Stimulated activated CD4-positive, alpha-beta T cell treated with anti-CD3 and anti-CD28 coated beads, Interleukin-4, amount 100 ng/mL, for 48 hours (primary cell): ENCODE measurements at regions not wholly inside any gene's neighbourhood (a gene's known extent, or its start where the extent isn't known, plus 50 kb on each side); places are given as distances from the start of the nearest gene placed in this dataset.
"Not testable (repeated sequence)": the region's sequence is repeated elsewhere in the genome, so short reads cannot be mapped to it uniquely, and the experiment has no call there.

ENCODE experiments used
- DNase-seq, 2 donors: peaks; one replicate each; pipeline ENCODE4 v3.0.0-alpha.2; 2020; ENCODE audit warnings: low read depth in 2 of 2

DNA sequence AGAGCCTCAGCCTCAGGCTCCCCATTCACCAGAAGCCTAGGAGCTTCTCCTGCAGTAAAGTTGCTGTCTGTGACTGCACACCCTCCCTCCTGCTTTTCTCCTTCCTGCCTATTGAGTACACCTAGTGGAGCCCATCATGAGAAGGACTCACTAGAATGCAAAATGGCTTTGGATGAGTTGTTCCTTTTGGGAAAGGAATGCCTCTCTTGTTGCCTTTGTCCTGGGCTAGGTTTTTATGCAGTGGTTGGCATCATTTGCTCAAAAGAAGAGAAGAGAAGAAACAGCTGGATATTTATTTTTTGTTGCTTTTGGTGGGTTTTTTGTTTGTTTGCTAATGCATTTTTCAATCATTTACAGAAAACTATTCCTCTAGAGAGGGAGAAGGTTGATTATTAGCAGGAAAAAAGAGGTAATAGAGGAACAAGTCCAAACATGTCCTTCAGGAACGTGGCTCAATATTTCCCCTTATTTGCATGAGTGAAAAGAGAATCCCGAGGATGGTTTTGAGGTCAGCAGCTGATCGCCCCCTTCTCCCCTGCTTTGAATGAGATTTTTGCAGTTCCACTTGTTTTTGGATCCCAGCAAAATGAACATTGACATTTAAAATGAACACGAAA lies 369.9 kb upstream of the NRP1 start:
- no peak for DNase-seq

DNA sequence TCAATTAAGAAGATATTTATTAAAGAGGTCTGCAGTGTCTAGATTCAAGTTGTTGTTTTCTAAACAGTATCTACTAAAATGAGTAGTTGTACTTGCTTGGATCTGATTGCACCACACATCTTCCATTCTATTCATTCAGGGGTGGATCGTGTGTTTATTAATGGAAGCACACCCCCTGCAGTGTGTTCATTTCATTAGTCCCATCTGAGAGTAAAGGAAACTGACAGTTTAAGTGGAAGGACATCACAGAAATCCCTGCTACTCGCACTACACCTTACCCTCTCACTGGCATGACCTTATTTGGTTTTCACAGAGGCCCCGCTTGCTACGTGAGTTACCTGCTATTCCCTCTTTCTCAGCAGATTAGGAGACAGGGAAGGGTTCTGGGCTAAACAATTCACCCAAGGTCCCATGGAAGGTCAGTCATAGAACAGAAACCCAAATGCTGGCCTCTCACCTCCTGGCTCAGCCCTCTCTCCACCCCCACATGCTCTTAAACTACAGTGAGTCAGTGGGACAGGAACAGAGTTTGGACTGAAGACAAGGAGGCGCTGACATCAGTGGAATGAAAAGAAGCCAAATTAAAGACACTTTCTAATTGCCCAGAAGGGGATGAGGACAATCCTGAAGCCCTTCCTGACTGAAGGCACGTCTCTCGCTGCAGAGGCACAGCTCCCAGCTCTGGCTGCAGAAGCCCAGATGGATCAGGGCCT lies 369.2 kb upstream of the NRP1 start:
- no peak for DNase-seq

DNA sequence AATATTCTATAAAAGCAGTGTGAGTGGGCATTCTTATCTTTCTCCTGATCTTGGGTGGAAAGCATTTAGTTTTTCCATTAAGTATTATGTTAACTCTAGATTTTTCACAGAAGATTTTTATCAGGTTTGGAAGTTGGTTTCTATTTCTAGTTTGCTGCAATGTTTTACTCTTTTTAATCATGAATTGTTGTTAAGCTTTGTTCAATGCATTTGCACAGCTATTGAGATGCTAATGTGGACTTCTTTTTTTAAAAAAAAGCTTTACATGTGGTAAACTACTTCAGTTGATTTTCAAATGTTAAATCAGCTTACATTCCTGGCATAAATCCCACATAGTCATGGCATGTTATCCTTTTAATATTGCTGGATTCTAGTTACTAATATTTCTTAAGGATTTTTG lies 363.6 kb upstream of the NRP1 start:
- no peak for DNase-seq

DNA sequence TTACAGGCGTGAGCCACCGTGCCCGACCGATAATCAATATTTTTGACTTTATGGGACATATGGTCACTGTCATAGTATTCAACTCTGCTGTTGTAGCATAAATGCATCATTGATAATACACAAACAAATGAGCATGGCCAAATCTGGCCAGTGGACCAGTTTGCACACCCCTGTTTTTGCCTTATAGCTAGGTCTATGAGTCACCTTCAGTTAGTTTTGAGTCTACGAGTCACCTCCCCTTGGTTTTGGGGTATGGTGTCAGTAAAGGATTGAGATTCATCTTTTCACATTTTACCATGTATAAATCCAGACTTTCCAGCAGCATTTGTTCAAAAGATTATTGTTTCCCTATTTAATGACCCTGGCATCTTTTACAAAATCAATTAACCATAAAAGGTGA lies 362.5 kb upstream of the NRP1 start:
- DNase-seq: no peak

DNA sequence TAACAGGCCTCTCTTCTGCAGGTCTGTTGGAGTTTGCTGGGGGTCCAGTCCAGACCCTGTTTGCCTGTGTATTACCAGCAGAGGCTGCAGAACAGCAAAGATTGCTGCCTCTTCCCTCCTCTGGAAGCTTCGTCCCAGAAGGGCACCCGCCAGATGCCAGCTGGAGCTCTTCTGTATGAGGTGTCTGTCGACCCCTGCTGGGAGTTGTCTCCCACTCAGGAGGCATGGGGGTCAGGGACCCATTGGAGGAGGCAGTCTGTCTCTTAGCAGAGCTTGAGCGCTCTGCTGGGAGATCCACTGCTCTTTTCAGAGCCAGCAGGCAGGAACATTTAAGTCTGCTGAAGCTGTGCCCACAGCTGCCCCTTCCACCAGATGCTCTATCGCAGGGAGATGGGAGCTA lies 361.1 kb upstream of the NRP1 start:
- DNase-seq: no peak

DNA sequence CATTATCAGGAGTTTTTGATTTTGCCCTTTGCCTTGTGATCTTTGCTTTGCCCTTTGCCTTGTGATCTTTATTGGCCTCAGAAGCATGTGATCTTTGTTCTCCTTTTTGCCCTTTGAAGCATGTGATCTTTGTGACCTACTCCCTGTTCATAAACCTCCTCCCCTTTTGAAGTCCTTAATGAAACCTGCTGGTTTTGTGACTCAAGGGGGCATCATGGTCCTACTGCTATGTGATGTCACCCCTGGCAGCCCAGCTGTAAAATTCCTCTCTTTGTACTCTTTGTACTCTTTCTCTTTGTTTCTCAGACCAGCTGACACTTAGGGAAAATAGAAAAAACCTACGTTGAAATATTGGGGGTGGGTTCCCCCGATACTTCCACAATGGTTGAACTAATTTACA lies 356.1 kb upstream of the NRP1 start:
- DNase-seq: not testable (repeated sequence)

DNA sequence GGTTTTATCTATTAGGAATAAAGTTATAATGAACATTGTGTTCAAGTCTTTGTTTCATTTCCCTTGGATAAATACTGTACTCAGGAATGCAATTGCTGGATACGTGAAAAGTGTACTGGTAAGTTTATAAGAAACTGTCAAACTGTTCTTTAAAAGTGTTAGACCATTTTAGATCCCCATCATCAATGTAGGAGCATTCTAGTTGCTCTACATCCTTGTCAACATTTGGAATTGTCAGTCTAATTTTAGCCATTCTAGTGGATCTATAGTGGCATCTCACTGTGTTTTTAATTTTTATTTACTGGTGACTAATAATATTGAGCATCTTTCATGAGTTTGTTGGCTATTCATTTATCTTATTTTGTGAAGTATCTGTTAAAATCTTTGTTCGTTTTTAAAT lies 354.0 kb upstream of the NRP1 start:
- DNase-seq: no peak

DNA sequence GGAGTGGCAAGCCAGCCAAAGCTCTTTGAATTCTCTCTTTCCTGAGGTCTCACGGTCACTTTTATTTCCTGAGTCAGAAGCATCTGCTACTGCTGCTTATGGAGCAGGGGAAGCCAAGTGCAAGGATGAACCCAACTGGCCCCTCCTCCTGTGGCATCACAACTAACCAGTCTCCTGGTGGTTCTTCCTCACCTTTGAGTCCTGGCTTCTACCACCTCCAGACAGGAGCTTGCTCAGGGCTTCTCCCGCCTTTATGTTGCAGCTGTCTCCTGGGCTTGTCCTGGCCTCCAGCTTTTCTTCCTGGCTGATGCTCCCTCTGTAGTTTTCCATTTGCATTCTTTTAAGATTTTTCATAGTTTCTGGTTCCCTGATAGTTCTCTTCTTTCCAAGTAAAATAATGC lies 349.7 kb upstream of the NRP1 start:
- DNase-seq: no peak

DNA sequence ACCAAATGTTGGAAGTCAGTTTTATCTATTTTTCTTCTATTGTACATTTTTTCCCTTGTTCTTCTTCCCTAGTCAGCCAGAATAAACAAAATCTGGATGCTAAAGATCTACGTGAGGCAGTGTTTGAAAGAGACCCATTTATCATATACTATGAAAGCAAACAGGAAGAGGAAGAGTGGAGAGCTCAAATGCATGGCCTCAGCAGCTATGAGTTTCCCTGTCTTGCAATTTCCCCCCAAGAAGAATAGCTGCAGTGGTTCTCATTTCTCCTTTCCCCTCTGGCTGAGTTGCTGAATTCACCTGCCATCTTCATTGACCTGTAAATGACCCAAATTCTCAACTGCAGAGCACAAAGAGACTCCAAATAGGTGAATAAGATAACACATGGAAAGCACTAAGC lies 347.1 kb upstream of the NRP1 start:
- no peak for DNase-seq

DNA sequence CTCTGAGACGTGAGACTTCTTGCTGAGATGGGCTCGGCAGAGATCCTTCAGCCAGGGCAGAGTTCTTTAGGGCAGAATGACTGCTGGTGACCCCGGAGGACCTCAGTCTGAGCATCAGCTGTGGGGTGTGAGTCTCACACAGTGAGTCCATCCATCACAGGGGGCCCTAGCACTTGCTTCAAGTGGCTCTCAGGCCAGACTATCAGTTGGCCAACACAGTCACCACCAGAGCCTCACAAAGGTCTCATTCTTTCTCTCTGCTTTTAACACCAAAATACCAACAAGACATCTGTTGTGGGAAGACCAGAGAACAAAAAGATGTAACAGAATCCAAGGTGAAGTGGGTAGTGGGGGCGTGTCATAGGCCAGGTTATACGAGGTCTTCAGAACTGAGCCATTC lies 345.6 kb upstream of the NRP1 start:
- DNase-seq: no peak

DNA sequence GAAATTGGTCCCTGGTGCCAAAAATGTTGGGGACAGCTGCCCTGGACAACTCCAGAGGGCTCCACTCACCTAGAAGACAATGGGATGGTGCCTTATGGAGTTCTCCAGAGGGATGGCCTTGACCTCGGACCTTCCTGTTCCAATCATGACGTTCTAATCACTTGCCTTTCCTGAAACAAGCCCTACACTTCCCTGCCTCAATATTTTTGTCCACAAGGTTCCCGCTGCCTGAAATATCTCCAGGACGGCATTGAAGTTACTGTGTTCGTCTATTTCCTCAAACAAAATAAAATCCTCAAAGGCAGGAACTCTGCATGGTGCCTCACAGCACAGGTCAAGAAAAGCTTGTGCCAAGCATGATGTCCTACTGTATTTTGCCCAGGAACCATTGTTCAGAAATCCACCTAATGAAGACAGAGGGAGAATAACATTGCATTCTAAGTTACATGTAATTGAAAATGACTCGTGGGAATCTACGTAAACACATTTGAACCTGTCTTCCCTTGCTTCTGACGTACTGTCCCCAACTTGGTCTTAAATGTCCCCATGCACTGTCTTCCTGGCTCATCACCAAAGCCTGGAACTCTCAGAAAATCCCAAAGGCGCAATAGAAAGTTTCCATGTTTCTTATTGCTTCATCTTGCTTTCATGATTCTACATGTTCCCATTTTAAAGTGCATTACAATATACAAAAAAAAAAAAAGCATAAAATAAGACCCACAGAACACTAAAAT lies 342.3 kb upstream of the NRP1 start:
- DNase-seq: no peak

DNA sequence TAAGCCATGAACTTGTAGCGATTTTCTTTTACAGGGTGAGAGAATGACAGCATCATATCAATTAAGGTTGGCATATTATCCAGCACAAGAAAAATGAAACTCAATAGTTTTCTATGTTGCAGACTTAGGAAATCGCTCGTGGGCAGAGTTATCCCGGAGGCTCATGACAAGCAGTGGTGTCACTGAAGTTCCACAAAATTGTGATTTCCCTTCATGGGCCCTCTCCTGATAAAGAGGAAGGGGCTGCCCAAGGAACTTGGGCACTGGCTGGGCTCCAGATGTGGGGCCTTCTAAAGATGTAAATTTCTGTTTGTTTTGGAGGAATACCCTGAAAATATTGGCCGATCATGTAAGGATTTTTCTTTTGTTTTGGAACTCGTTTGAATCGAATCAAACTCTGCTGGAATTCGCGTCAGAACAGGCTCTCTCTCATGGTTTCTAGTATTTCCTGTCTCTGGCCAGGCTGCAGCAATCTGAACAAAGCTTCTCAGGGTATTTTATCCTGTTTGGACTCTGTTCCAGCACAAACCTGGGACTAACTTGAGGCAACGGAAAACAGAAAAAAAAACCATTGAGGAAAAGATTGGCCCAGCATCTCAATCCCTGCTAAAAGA lies 340.6 kb upstream of the NRP1 start:
- no peak for DNase-seq

DNA sequence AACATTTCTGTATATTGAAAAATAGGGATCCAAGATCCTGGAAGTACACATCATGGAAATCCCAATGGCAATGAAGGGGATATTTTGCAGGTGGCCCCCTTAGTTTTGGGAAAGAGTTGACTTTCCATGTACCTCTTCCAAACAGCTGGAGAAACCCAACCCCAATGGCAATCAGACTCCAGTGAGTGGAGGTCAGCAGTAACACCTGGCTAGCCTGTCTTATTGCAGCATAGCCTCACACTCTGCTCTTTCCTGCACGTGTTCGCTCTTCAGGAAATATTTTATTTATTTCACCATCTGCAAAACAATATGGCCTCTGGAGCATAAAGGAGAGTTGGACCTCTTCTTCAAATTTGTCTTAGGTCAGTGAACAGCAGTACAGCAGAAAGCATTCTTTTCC lies 340.0 kb upstream of the NRP1 start:
- DNase-seq: no peak

DNA sequence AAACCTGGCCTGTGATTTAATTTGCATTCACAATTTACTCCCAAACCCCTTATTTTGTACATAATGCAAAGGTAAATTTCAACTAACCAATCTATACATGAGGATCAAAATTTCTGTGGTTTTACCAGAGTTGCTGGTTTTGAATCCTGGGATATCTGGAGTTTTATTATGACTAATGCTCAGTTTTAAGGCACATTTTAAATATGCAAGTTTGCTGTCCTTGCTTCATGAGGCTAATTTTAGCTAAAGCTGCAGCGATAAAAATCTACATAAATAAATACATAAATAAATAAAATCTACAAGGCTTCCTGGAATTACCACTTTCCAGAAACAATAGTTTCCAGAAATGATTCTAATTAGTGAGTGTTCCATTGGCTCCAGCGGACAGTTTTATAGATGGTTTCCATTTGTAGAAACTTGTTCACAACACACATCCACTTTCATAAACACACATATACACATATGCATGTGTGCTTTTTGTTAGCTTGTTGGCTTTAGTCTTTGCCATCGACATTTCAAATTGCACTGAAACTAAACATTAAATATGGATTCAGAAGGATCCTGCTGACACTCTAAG lies 339.5 kb upstream of the NRP1 start:
- no peak for DNase-seq

DNA sequence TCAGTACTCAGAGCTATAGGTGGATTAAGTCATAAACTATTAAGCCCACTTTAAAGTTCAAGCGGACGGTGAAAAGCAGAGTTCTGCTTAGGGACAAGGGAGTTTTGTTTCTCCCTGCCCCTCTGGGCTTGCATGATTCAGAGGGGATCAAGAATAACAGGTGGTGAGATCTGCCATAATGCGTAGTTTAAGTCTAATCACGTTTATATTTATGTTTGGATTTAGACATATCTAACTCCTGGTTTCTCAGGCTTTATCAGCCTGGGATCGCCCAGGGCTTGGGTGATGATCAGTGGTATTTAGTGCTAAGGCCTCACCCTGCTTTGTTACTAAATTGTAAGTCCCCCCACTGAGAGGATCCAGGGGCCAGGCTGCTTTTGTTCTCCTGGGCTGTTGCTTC lies 335.4 kb upstream of the NRP1 start:
- DNase-seq: no peak

DNA sequence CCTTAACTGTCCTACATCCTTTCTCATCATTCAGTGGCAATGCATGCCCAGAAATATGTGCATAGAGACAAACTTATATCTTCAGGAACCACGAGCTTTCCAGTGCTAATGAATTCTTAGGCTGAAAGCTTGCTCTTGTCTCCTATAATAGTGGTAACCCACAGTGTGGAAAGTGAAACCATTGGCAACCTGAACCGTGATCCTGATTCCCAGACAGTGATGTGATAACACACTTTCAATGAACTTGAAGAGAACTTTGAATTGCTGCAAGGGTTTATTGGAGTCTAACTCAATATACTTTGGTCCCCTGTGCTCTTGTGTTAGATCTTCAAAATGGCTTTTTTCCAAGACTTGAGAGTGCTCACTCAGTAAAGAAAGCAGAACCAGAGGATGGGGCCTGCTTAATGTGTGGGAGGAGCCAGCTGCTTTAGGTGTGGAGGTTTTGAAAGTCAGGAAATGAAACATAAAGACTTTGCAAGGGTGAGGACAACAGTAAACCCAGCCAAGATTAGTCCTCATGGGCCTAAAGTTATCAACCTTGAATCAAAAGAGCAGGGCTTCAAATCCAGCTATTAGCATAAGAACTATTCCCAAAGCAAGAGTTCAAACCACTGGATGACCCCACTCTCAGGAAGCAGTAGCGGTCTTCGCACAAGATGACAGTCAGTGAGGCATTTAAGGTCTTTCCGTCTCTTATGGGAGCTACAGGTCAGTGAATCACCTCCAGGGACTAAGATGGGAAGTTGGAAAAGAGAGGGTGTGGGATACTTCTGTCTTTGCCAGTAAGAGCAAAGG lies 332.4 kb upstream of the NRP1 start:
- no peak for DNase-seq

DNA sequence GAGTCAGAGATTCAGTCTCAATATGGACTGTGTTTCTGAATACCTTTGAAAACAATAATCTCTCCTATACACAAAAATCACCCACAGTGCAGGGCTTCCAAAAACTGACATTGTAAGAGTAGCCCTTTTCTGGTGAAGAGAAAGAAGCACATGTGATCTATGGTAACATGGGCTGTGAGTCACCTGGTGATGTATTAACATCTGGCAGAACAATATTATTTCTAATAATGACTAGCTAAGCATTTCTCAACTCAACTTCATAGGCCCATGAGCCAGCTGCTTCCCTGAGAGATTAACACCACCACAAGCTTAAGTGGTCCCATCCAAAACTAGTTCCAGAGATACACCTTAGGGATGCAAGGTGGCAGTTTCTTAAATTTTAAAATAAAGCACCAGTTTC lies 331.0 kb upstream of the NRP1 start:
- DNase-seq: no peak

DNA sequence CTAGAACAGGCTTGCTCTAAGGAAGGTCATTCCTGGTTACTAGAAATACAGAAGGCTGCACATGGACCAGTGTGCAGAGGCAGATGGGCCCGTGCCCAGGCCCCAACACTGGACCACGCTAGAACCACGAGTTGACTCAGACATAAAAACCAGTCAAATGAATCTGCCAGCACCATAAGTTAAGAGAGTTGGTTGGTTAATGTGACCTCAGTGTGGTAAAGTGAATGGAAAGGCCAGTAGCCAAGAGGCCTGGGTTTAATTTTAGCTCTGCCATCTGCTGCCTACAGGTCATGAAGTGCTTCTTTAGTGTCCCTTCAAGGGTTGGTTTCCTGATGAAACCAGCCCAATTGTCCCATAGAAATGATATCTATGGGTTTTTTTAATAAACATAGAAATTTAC lies 329.6 kb upstream of the NRP1 start:
- DNase-seq: no peak

DNA sequence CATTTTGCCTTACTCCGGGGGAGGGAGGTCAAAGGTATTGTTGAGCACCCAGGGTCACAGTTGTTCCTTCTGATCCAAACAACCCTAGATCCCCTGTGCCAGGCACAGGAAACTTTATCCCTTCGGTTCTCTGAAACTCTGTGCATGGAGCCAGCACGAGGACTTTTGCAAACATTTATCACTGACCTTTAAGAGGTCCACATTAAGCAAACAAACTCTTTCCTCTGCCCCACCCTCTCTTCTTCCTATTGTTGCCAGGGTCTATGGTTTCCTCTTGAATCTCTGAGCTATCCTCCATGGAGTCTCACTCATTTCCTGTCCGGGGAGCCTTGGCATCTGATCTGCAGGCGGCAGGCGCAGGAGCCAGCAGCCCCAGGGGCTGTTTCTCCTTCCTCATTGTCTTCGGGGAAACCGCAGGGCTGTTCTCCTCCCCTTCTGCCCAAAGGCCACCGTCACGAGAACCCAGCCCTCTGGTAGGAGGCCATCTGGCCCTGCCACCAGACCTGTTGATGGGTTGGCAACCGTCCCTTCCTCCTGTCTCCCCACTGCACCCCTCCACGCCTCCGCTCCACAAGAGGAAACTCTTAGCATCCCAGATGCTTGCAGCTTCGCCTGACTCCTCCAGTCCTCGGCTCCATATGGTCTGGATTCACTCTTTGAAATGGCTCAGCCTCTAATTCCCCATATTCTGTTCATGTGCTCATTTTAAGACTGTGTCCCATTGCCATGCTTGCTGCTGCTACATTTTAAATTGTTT lies 327.3 kb upstream of the NRP1 start:
- DNase-seq: no peak

DNA sequence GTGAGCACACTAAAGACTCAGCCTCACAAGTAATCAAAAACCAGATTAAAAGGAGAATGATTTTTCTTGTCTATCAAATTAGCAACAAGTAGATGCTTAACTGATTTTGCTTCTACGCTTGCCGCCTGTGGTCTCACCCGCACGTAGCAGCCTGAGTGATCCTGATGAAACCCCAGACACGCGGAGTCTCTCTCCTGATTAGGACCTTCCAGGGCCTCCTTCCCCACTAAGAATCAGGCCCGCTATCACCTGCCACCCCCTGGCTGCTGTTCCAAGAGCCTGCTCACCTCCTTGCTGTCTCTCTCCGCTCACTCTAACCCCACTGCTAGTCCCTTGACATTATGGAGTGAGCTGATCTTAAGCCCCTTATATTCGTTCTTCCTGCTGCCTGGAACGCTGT lies 325.9 kb upstream of the NRP1 start:
- no peak for DNase-seq

DNA sequence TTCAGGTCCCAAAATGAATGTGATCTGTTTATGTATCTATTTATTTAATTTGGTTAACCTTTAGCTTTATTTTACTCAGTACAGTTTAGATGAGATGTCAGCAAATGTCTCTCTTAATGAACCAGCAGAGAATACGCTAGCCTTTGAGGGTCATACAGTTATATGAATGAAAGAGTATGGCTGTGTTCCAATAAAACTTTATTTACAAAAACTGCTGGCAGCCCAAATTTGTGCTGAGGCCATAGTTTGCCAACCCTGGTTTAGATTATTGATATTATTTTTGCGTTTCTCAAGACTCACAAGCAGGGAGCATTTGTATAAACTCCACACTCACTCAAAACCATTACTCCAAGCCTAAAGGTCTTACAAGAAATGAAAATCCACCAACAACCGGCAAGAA lies 323.4 kb upstream of the NRP1 start:
- DNase-seq: no peak
